Osteoblast (primary cell): ENCODE measurements at regions not wholly inside any gene's neighbourhood (a gene's known extent, or its start where the extent isn't known, plus 50 kb on each side); places are given as distances from the start of the nearest gene placed in this dataset.

Experiments used
- DNase-seq: peaks from one replicate; pipeline ENCODE4 v3.0.0; 2011; ENCODE audit warnings: low spot score, mixed read lengths; ENCODE audit not compliant: insufficient read length; ENCODE audit errors: missing footprints
- H2AFZ ChIP-seq: 2 replicates; pipeline ENCODE4 v1.6.0; 2011; ENCODE audit warnings: mild to moderate bottlenecking, low read length
- H3K27ac ChIP-seq: 2 replicates; pipeline ENCODE4 v1.5.1; 2011; ENCODE audit warnings: mild to moderate bottlenecking, low read depth, low read length, moderate library complexity
- H3K27me3 ChIP-seq: 2 replicates; pipeline ENCODE4 v1.6.0; 2012; ENCODE audit warnings: mild to moderate bottlenecking, control low read depth, inconsistent platforms, low read length, moderate library complexity; ENCODE audit not compliant: insufficient read depth
- H3K36me3 ChIP-seq: 2 replicates; pipeline ENCODE4 v1.5.1; 2011; ENCODE audit warnings: mild to moderate bottlenecking, low read length, control low read depth, moderate library complexity; ENCODE audit not compliant: insufficient read depth
- H3K4me1 ChIP-seq: 2 replicates; pipeline ENCODE4 v1.5.1; 2011; ENCODE audit warnings: mild to moderate bottlenecking, low read length, control low read depth, moderate library complexity; ENCODE audit not compliant: insufficient read depth
- H3K4me2 ChIP-seq: 2 replicates; pipeline ENCODE4 v1.6.0; 2011; ENCODE audit warnings: mild to moderate bottlenecking, low read length; ENCODE audit not compliant: insufficient read depth
- H3K4me3 ChIP-seq: fragments of 200-600 bp; sonication (generic); 3 replicates; pipeline ENCODE4 v1.5.1; 2012; ENCODE audit warnings: mild to moderate bottlenecking, low read length, inconsistent platforms; ENCODE audit not compliant: insufficient read depth
- H3K79me2 ChIP-seq: 2 replicates; pipeline ENCODE4 v1.6.0; 2012; ENCODE audit warnings: mild to moderate bottlenecking, low read length, control low read depth, inconsistent platforms; ENCODE audit not compliant: insufficient read depth
- H3K9me3 ChIP-seq: 2 replicates; pipeline ENCODE4 v1.5.1; 2011; ENCODE audit warnings: low read depth, low read length, control low read depth
- H4K20me1 ChIP-seq: 2 replicates; pipeline ENCODE4 v1.6.0; 2012; ENCODE audit warnings: mild to moderate bottlenecking, low read length, control low read depth; ENCODE audit not compliant: insufficient read depth
- CTCF ChIP-seq: IDR thresholded peaks from 2 replicates; pipeline ENCODE4 v1.5.1; 2011; ENCODE audit warnings: mild to moderate bottlenecking, low read depth, low read length, moderate library complexity; ENCODE audit errors: extremely low read depth

DNA sequence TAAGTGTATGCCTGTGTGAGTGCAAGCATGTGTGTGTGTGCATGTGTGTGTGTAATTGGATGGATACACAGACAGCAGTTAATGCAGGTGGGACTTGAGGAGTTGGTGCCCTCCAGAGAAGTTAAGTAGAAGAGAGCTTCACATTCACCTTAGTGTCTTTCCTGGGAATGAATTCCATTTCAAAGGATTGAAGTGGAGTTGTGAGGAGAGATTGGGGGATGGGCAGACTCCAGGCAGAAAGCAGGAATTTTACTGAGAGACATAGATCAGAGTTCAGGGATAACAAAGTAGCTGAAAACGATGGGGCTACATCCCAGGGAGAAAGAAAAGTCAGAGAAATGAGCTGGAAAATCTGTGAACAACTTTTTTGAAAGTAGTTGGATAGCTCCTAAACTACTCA is 464.4 kb downstream of the TCERG1L start:
- no peaks in the 10 kb centered on the region for H3K79me2 ChIP-seq
- no peak for DNase-seq
- TF ChIP-seq CTCF, result no peak

DNA sequence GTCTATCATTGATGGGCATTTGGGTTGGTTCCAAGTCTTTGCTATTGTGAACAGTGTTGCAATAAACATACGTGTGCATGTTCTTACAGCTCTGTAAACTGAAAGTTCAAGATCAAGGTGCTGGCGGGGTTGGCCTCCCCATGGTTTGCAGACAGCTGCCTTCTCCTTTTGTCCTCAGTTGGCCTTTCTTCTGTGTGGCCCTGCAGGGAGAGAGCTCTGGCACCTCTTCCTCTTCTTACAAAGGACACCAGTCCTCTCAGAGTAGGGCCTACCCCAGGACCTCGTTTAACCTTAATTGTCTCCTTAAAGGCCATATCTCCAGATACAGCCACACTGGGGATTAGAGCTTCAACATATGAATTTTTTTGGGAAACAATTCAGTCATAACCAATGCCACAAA is 462.7 kb downstream of the TCERG1L start:
- no peak for TF ChIP-seq CTCF
- H4K20me1 ChIP-seq, result no peaks in the 10 kb centered on the region
- no peak overlapping the region for H3K4me2 ChIP-seq
- H3K27ac ChIP-seq, result no peak overlapping the region
- H3K27me3 ChIP-seq, result no peaks in the 10 kb centered on the region
- H3K4me3 ChIP-seq, result no peak overlapping the region
- H3K9me3 ChIP-seq, result peaks cover 3% of the 10 kb centered on the region
- DNase-seq, result no peak
- no peaks in the 10 kb centered on the region for H3K4me1 ChIP-seq
- no peaks in the 10 kb centered on the region for H3K36me3 ChIP-seq
- no peak overlapping the region for H2AFZ ChIP-seq
- H3K79me2 ChIP-seq, result no peaks in the 10 kb centered on the region

More for the DNA sequence above, 464.4 kb downstream of the TCERG1L start:
- Histone ChIP-seq H4K20me1 (no peaks in the 10 kb centered on the region), H3K4me2 (no peak overlapping the region), H3K9me3 (peaks cover 3% of the 10 kb centered on the region), H3K36me3 (no peaks in the 10 kb centered on the region), H3K4me1 (no peaks in the 10 kb centered on the region), H3K27ac (no peak overlapping the region), H3K27me3 (no peaks in the 10 kb centered on the region), H3K4me3 (no peak overlapping the region), H2AFZ (no peak overlapping the region)

GRCh38 chr10:130854151-130854550 is 457.4 kb downstream of the TCERG1L start:
- Histone ChIP-seq H3K27me3 (no peaks in the 10 kb centered on the region), H3K79me2 (no peaks in the 10 kb centered on the region), H3K36me3 (no peaks in the 10 kb centered on the region), H2AFZ (no peak overlapping the region), H3K27ac (no peak overlapping the region), H4K20me1 (no peaks in the 10 kb centered on the region), H3K4me3 (no peak overlapping the region), H3K4me2 (no peak overlapping the region), H3K4me1 (no peaks in the 10 kb centered on the region), H3K9me3 (no peaks in the 10 kb centered on the region)
- no peak for DNase-seq
- TF ChIP-seq CTCF, result no peak

- H2AFZ ChIP-seq, result no peak overlapping the region
- H3K4me2 ChIP-seq, result no peak overlapping the region
- no peaks in the 10 kb centered on the region for H3K9me3 ChIP-seq
- H3K4me1 ChIP-seq, result no peaks in the 10 kb centered on the region
- no peaks in the 10 kb centered on the region for H3K36me3 ChIP-seq
- H3K27me3 ChIP-seq, result no peaks in the 10 kb centered on the region
- DNase-seq, result no peak
- TF ChIP-seq CTCF, result no peak
- no peaks in the 10 kb centered on the region for H3K79me2 ChIP-seq
- no peaks in the 10 kb centered on the region for H4K20me1 ChIP-seq
- no peak overlapping the region for H3K27ac ChIP-seq
- no peak overlapping the region for H3K4me3 ChIP-seq
Measured at GRCh38 chr10:130857631-130858295, 453.8 kb downstream of the TCERG1L start.
